Uterus (tissue), 3 donors: ENCODE measurements at regions not wholly inside any gene's neighbourhood (a gene's known extent, or its start where the extent isn't known, plus 50 kb on each side); places are given as distances from the start of the nearest gene placed in this dataset.
"Not testable (repeated sequence)": the region's sequence is repeated elsewhere in the genome, so short reads cannot be mapped to it uniquely, and the experiment has no call there.

Experiments used
- DNase-seq, 2 donors: peaks; one replicate each; pipeline ENCODE4 v3.0.0-alpha.2; 2019 to 2020
- H3K27ac ChIP-seq, 2 donors: fragments of 200-600 bp; sonication (generic); 1 replicate in 1 of 2; 2 replicates in 1 of 2; pipeline ENCODE4 v1.5.1; 2016 to 2018
- H3K27me3 ChIP-seq, 2 donors: fragments of 200-600 bp; sonication (generic); one replicate each; pipeline ENCODE4 v1.5.1; 2018 to 2019; ENCODE audit warnings: control low read depth in 1 of 2
- H3K36me3 ChIP-seq, 2 donors: fragments of 200-600 bp; sonication (generic); one replicate each; pipeline ENCODE4 v1.5.1; 2019; ENCODE audit warnings: control low read depth in 1 of 2
- H3K4me1 ChIP-seq, 2 donors: fragments of 200-600 bp; sonication (generic); one replicate each; pipeline ENCODE4 v1.5.1; 2018 to 2019; ENCODE audit warnings: control low read depth in 1 of 2
- H3K4me3 ChIP-seq, 2 donors: fragments of 200-600 bp; sonication (generic); 1 replicate in 1 of 2; 2 replicates in 1 of 2; pipeline ENCODE4 v1.5.1; 2018 to 2019; ENCODE audit warnings: mild to moderate bottlenecking in 1 of 2
- H3K9me3 ChIP-seq, 2 donors: fragments of 200-600 bp; sonication (generic); one replicate each; pipeline ENCODE4 v1.5.1; 2019; ENCODE audit warnings: control low read depth in 1 of 2
- CTCF ChIP-seq, 4 experiments: fragments of 200-600 bp in 2 of 4; fragments of 450-650 bp in 2 of 4; sonication (generic) in 2 of 4; IDR thresholded peaks; one replicate each; pipeline ENCODE4 v1.5.1; 2016 to 2019; ENCODE audit warnings: antibody characterized with exemption in 4 of 4, mild to moderate bottlenecking in 2 of 4, moderate library complexity in 1 of 4
- POLR2A ChIP-seq, 2 donors: fragments of 450-650 bp; IDR thresholded peaks; one replicate each; pipeline ENCODE4 v1.6.1; 2016; ENCODE audit warnings: antibody characterized with exemption in 2 of 2, mild to moderate bottlenecking in 1 of 2, moderate library complexity in 1 of 2
- intact Hi-C: fragments of 100-400 bp; cut with DNase I; formaldehyde crosslinking; loops from one replicate; pipeline ENCODE4 v1.15.1; 2023; ENCODE audit warnings: low total_unique reads
- donor health status: DM: yes; HTN: yes; CAD: no.

GRCh38 chr19:28359431-28360414 lies 853.2 kb downstream of the UQCRFS1 start:
- no peak for TF ChIP-seq POLR2A (IDR thresholded peaks at IDR 0.05)
- no peak for TF ChIP-seq CTCF (IDR thresholded peaks at IDR 0.05)
- Histone ChIP-seq H3K27me3 (no peaks in the 10 kb centered on the region), H3K27ac (no peak overlapping the region), H3K9me3 (no peaks in the 10 kb centered on the region), H3K4me1 (no peaks in the 10 kb centered on the region), H3K4me3 (no peak overlapping the region), H3K36me3 (no peaks in the 10 kb centered on the region)
- no peak for DNase-seq
- intact Hi-C loops = no loop called here

GRCh38 chr19:28358633-28359032 lies 854.3 kb downstream of the UQCRFS1 start:
- intact Hi-C loops = no loop called here
- Histone ChIP-seq H3K9me3 (no peaks in the 10 kb centered on the region), H3K4me3 (no peak overlapping the region), H3K27ac (no peak overlapping the region), H3K4me1 (no peaks in the 10 kb centered on the region), H3K27me3 (no peaks in the 10 kb centered on the region), H3K36me3 (no peaks in the 10 kb centered on the region)
- no peak for DNase-seq
- TF ChIP-seq POLR2A (IDR thresholded peaks at IDR 0.05) (no peak), CTCF (IDR thresholded peaks at IDR 0.05) (no peak)

GRCh38 chr19:28351761-28352160 lies 861.2 kb downstream of the UQCRFS1 start:
- Histone ChIP-seq H3K27ac (no peak overlapping the region), H3K36me3 (no peaks in the 10 kb centered on the region), H3K4me1 (no peaks in the 10 kb centered on the region), H3K9me3 (no peaks in the 10 kb centered on the region), H3K27me3 (no peaks in the 10 kb centered on the region), H3K4me3 (no peak overlapping the region)
- no peak for TF ChIP-seq CTCF (IDR thresholded peaks at IDR 0.05)
- TF ChIP-seq POLR2A (IDR thresholded peaks at IDR 0.05) = no peak
- no peak for DNase-seq
- intact Hi-C loops = no loop called here

- H3K9me3 ChIP-seq, H3K4me3 ChIP-seq, H3K4me1 ChIP-seq, H3K27me3 ChIP-seq, DNase-seq, H3K27ac ChIP-seq, intact Hi-C loops, H3K36me3 ChIP-seq: not testable (repeated sequence)
Measured at GRCh38 chr19:28351321-28351720, 861.6 kb downstream of the UQCRFS1 start.

- Histone ChIP-seq H3K36me3 (no peaks in the 10 kb centered on the region), H3K4me3 (no peak overlapping the region), H3K4me1 (no peaks in the 10 kb centered on the region), H3K27ac (no peak overlapping the region), H3K9me3 (no peaks in the 10 kb centered on the region), H3K27me3 (no peaks in the 10 kb centered on the region)
- no peak for DNase-seq
- TF ChIP-seq CTCF (IDR thresholded peaks at IDR 0.05) (no peak), POLR2A (IDR thresholded peaks at IDR 0.05) (no peak)
- intact Hi-C loops = no loop called here
Measured at GRCh38 chr19:28350673-28351072, 862.3 kb downstream of the UQCRFS1 start.
